WTC11 (cell line): ENCODE measurements at regions not wholly inside any gene's neighbourhood (a gene's known extent, or its start where the extent isn't known, plus 50 kb on each side); places are given as distances from the start of the nearest gene placed in this dataset.

ENCODE experiments used
- ATAC-seq: fragments of 200-7000 bp; cut with Tn5 transposase; 2 replicates; pipeline ENCODE4 v1.10.0; 2021; ENCODE audit warnings: mild to moderate bottlenecking, moderate library complexity
- CTCF ChIA-PET: fragments of 300-600 bp; sonication (Branson Sonifier 250); formaldehyde crosslinking; loops from one replicate; lab custom pipeline; 2021; ENCODE audit warnings: antibody characterized with exemption; lab: Charles Lee
- POLR2A ChIA-PET: fragments of 350-600 bp; sonication (Branson Sonifier 250); formaldehyde crosslinking; loops from one replicate; lab custom pipeline; 2021; ENCODE audit warnings: antibody characterized with exemption; lab: Charles Lee
- DNase-seq: peaks from one replicate; pipeline ENCODE4 v3.0.0; 2021; ENCODE audit warnings: low spot score
- H3K27ac Mint-ChIP-seq: 2 replicates; pipeline ENCODE4 v1.8.0; 2021; ENCODE audit warnings: mixed read lengths
- H3K27me3 Mint-ChIP-seq: 2 replicates; pipeline ENCODE4 v1.8.0; 2021; ENCODE audit warnings: low read depth, mild to moderate bottlenecking, moderate library complexity, mixed read lengths
- H3K36me3 Mint-ChIP-seq: 2 replicates; pipeline ENCODE4 v1.8.0; 2021; ENCODE audit warnings: mixed read lengths
- H3K4me1 Mint-ChIP-seq: 2 replicates; pipeline ENCODE4 v1.8.0; 2022; ENCODE audit warnings: mixed read lengths
- H3K4me3 Mint-ChIP-seq: 2 replicates; pipeline ENCODE4 v1.8.0; 2021; ENCODE audit warnings: mild to moderate bottlenecking, moderate library complexity, mixed read lengths
- H3K9me3 Mint-ChIP-seq: 2 replicates; pipeline ENCODE4 v1.8.0; 2021; ENCODE audit warnings: mixed read lengths
- ATF1 ChIP-seq: sonication (generic); formaldehyde crosslinking; IDR thresholded peaks from 2 replicates; pipeline ENCODE4 v1.8.1; 2023; ENCODE audit warnings: mild to moderate bottlenecking, moderate library complexity, missing genetic modification reagents
- ATF2 ChIP-seq: sonication (generic); formaldehyde crosslinking; IDR thresholded peaks from 2 replicates; pipeline ENCODE4 v1.8.1; 2022; ENCODE audit warnings: low read depth, missing genetic modification reagents, borderline replicate concordance
- CDX4 ChIP-seq: fragments of 250-450 bp; sonication (Bioruptor Pico); IDR thresholded peaks from 2 replicates; pipeline ENCODE4 v1.9.0; 2021; ENCODE audit warnings: moderate library complexity, mild to moderate bottlenecking, inconsistent platforms, borderline replicate concordance
- E2F5 ChIP-seq: sonication (generic); formaldehyde crosslinking; IDR thresholded peaks from 2 replicates; pipeline ENCODE4 v1.8.1; 2022; ENCODE audit warnings: mild to moderate bottlenecking, moderate library complexity, missing genetic modification reagents
- EMX1 ChIP-seq: fragments of 250-450 bp; sonication (Bioruptor Pico); IDR thresholded peaks from 2 replicates; pipeline ENCODE4 v1.8.0; 2021; ENCODE audit warnings: mild to moderate bottlenecking
- ETV6 ChIP-seq: sonication (generic); formaldehyde crosslinking; IDR thresholded peaks from 2 replicates; pipeline ENCODE4 v1.8.1; 2022; ENCODE audit warnings: mild to moderate bottlenecking, missing genetic modification reagents
- FOXK1 ChIP-seq: sonication (generic); formaldehyde crosslinking; IDR thresholded peaks from 2 replicates; pipeline ENCODE4 v1.8.0; 2022; ENCODE audit warnings: mild to moderate bottlenecking, moderate library complexity, missing genetic modification reagents
- HMGXB4 ChIP-seq: sonication (generic); formaldehyde crosslinking; IDR thresholded peaks from 2 replicates; pipeline ENCODE4 v1.8.1; 2023; ENCODE audit warnings: mild to moderate bottlenecking, moderate library complexity, missing genetic modification reagents
- IRF2 ChIP-seq: sonication (generic); formaldehyde crosslinking; IDR thresholded peaks from 2 replicates; pipeline ENCODE4 v1.8.0; 2022; ENCODE audit warnings: low read depth, missing genetic modification reagents, borderline replicate concordance
- JUN ChIP-seq: sonication (generic); formaldehyde crosslinking; IDR thresholded peaks from 2 replicates; pipeline ENCODE4 v1.8.0; 2023; ENCODE audit warnings: mild to moderate bottlenecking, missing genetic modification reagents
- PREB ChIP-seq: sonication (generic); formaldehyde crosslinking; IDR thresholded peaks from 2 replicates; pipeline ENCODE4 v1.8.1; 2022; ENCODE audit warnings: mild to moderate bottlenecking, missing genetic modification reagents, moderate library complexity, borderline replicate concordance
- PRRX2 ChIP-seq: fragments of 250-450 bp; sonication (Bioruptor Pico); IDR thresholded peaks from 2 replicates; pipeline ENCODE4 v1.8.0; 2021; ENCODE audit warnings: mild to moderate bottlenecking
- RELA ChIP-seq: sonication (generic); formaldehyde crosslinking; IDR thresholded peaks from 2 replicates; pipeline ENCODE4 v1.8.1; 2022; ENCODE audit warnings: missing genetic modification reagents, mild to moderate bottlenecking, borderline replicate concordance
- SP1 ChIP-seq: sonication (generic); formaldehyde crosslinking; conservative IDR thresholded peaks from 2 replicates; pipeline ENCODE4 v1.8.1; 2022; ENCODE audit warnings: missing genetic modification reagents
- TEAD1 ChIP-seq: sonication (generic); formaldehyde crosslinking; IDR thresholded peaks from 2 replicates; pipeline ENCODE4 v1.8.0; 2022; ENCODE audit warnings: mild to moderate bottlenecking, missing genetic modification reagents
- ZNF317 ChIP-seq: sonication (generic); formaldehyde crosslinking; IDR thresholded peaks from 2 replicates; pipeline ENCODE4 v1.8.1; 2023; ENCODE audit warnings: low read depth, mild to moderate bottlenecking, moderate library complexity, missing genetic modification reagents, borderline replicate concordance
- ZNF512 ChIP-seq: sonication (generic); formaldehyde crosslinking; IDR thresholded peaks from 2 replicates; pipeline ENCODE4 v1.8.1; 2022; ENCODE audit warnings: missing genetic modification reagents, borderline replicate concordance
- ZNF532 ChIP-seq: fragments of 250-450 bp; sonication (Bioruptor Pico); IDR thresholded peaks from 2 replicates; pipeline ENCODE4 v1.9.0; 2021; ENCODE audit warnings: mild to moderate bottlenecking, borderline replicate concordance

GRCh38 chr10:42938351-42938750, 138.5 kb upstream of the RET start:
- Mint-ChIP-seq H3K9me3 (no peaks in the 10 kb centered on the region), H3K4me1 (peaks cover 12% of the 10 kb centered on the region), H3K4me3 (no peak overlapping the region), H3K36me3 (no peaks in the 10 kb centered on the region), H3K27ac (no peak overlapping the region), H3K27me3 (peaks cover 20% of the 10 kb centered on the region)
- DNase-seq, result no peak
- TF ChIP-seq ETV6 (no peak), ZNF512 (no peak), ZNF317 (no peak), JUN (CRISPR knock-in tag) (no peak), RELA (no peak), ZNF532 (CRISPR knock-in tag) (no peak), EMX1 (CRISPR knock-in tag) (no peak), TEAD1 (no peak), PRRX2 (CRISPR knock-in tag) (no peak), E2F5 (CRISPR knock-in tag) (no peak), PREB (CRISPR knock-in tag) (no peak), CDX4 (CRISPR knock-in tag) (no peak), ATF2 (CRISPR knock-in tag) (no peak), ATF1 (CRISPR knock-in tag) (no peak), FOXK1 (CRISPR knock-in tag) (no peak), IRF2 (CRISPR knock-in tag) (no peak), SP1 (CRISPR knock-in tag) (no peak), HMGXB4 (no peak)
- ChIA-PET CTCF (no interaction called here), POLR2A (no interaction called here)
- ATAC-seq, result no peak
